ENCODE measurements at regions not wholly inside any gene's neighbourhood (a gene's known extent, or its start where the extent isn't known, plus 50 kb on each side); places are given as distances from the start of the nearest gene placed in this dataset.

- TF ChIP-seq ZFP3 (CRISPR knock-in tag; IDR thresholded peaks at IDR 0.05) (no peak), ZFP30 (CRISPR knock-in tag; IDR thresholded peaks at IDR 0.05) (no peak), BACH2 (CRISPR knock-in tag; IDR thresholded peaks at IDR 0.05; ENCODE audit: borderline replicate concordance) (no peak), ZNF70 (CRISPR knock-in tag; IDR thresholded peaks at IDR 0.05) (no peak), ISL1 (CRISPR knock-in tag; IDR thresholded peaks at IDR 0.05) (no peak), CREB5 (CRISPR knock-in tag; IDR thresholded peaks at IDR 0.05; ENCODE audit: low read depth) (no peak), PATZ1 (CRISPR knock-in tag; IDR thresholded peaks at IDR 0.05; ENCODE audit: borderline replicate concordance) (no peak), TCF4 (CRISPR knock-in tag; IDR thresholded peaks at IDR 0.05; ENCODE audit: borderline replicate concordance) (no peak), CSDC2 (CRISPR knock-in tag; IDR thresholded peaks at IDR 0.05) (no peak), ESRRG (CRISPR knock-in tag; IDR thresholded peaks at IDR 0.05) (no peak), PPARA (CRISPR knock-in tag; IDR thresholded peaks at IDR 0.05; ENCODE audit: borderline replicate concordance) (no peak), POU6F1 (CRISPR knock-in tag; IDR thresholded peaks at IDR 0.05; ENCODE audit: borderline replicate concordance, low read depth) (no peak)
These were observed 127.0 kb downstream of the METTL4 start for GRCh38 chr18:2444201-2444875.

Measured in SK-N-SH treated with all-trans-retinoic acid at 6 μM for 48 hours (cell line).